Activated T-cell treated with anti-CD3 and anti-CD28 coated beads, Interleukin-2, amount 50 U/mL, for 24 hours (primary cell): ENCODE measurements at regions not wholly inside any gene's neighbourhood (a gene's known extent, or its start where the extent isn't known, plus 50 kb on each side); places are given as distances from the start of the nearest gene placed in this dataset.

Experiments used
- DNase-seq: peaks from one replicate; pipeline ENCODE4 v3.0.0-alpha.2; 2020
- H3K27ac Mint-ChIP-seq: 2 replicates; pipeline ENCODE4 v1.8.0; 2020; ENCODE audit warnings: mild to moderate bottlenecking, mixed read lengths
- H3K27me3 Mint-ChIP-seq: 2 replicates; pipeline ENCODE4 v1.8.0; 2020; ENCODE audit warnings: mixed read lengths
- H3K36me3 Mint-ChIP-seq: 2 replicates; pipeline ENCODE4 v1.8.0; 2020; ENCODE audit warnings: low read depth, mixed read lengths
- H3K4me1 Mint-ChIP-seq: 2 replicates; pipeline ENCODE4 v1.8.0; 2020; ENCODE audit warnings: low read depth, mixed read lengths
- H3K4me3 Mint-ChIP-seq: 2 replicates; pipeline ENCODE4 v1.8.0; 2020; ENCODE audit warnings: mild to moderate bottlenecking, moderate library complexity, mixed read lengths
- H3K9me3 Mint-ChIP-seq: 2 replicates; pipeline ENCODE4 v1.8.0; 2020; ENCODE audit warnings: mixed read lengths

DNA sequence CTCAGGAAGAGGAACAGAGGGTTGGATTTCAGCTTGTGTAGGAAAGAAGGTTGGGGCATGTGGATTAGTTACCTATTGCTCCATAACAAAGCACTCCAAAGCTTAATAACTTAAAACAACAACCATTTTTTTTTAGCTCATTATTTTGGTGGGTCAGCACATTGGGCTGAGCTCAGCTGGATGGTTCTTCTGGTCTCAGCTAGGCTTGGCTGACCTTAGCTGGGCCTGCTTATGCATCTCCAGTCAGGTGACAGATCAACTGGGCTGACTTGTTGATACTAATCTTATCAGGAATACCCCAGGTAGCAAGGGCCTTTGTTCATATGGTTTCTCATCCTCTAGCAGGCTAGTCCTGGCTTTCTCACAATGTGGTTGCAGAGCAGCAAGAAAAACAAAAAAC is 106.4 kb downstream of the C11orf91 start:
- peaks cover 15% of the 10 kb centered on the region for H3K27me3 Mint-ChIP-seq
- no peak for DNase-seq
- H3K4me1 Mint-ChIP-seq: no peaks in the 10 kb centered on the region
- H3K9me3 Mint-ChIP-seq: peaks cover 5% of the 10 kb centered on the region
- no peaks in the 10 kb centered on the region for H3K36me3 Mint-ChIP-seq
- H3K4me3 Mint-ChIP-seq: no peak overlapping the region
- no peak overlapping the region for H3K27ac Mint-ChIP-seq

- no peak overlapping the region for H3K27ac Mint-ChIP-seq
- peaks cover 5% of the 10 kb centered on the region for H3K9me3 Mint-ChIP-seq
- no peak for DNase-seq
- peaks cover 13% of the 10 kb centered on the region for H3K27me3 Mint-ChIP-seq
- no peak overlapping the region for H3K4me3 Mint-ChIP-seq
- H3K36me3 Mint-ChIP-seq: no peaks in the 10 kb centered on the region
- H3K4me1 Mint-ChIP-seq: no peaks in the 10 kb centered on the region
Observed at GRCh38 chr11:33590441-33590840, 110.2 kb downstream of the C11orf91 start.

GRCh38 chr11:33588056-33588455 is 112.6 kb downstream of the C11orf91 start:
- no peaks in the 10 kb centered on the region for H3K9me3 Mint-ChIP-seq
- H3K4me3 Mint-ChIP-seq: no peak overlapping the region
- no peaks in the 10 kb centered on the region for H3K36me3 Mint-ChIP-seq
- H3K27ac Mint-ChIP-seq: no peak overlapping the region
- no peak for DNase-seq
- H3K27me3 Mint-ChIP-seq: peaks cover 31% of the 10 kb centered on the region
- H3K4me1 Mint-ChIP-seq: no peaks in the 10 kb centered on the region

- no peak overlapping the region for H3K27ac Mint-ChIP-seq
- no peaks in the 10 kb centered on the region for H3K36me3 Mint-ChIP-seq
- no peak for DNase-seq
- peaks cover 38% of the 10 kb centered on the region for H3K27me3 Mint-ChIP-seq
- no peaks in the 10 kb centered on the region for H3K9me3 Mint-ChIP-seq
- no peak overlapping the region for H3K4me3 Mint-ChIP-seq
- H3K4me1 Mint-ChIP-seq: no peaks in the 10 kb centered on the region
Observed at GRCh38 chr11:33585586-33586209, 114.9 kb downstream of the C11orf91 start.

GRCh38 chr11:33582636-33583325 is 117.8 kb downstream of the C11orf91 start:
- no peaks in the 10 kb centered on the region for H3K36me3 Mint-ChIP-seq
- peaks cover 44% of the 10 kb centered on the region for H3K27me3 Mint-ChIP-seq
- no peak overlapping the region for H3K27ac Mint-ChIP-seq
- H3K4me3 Mint-ChIP-seq: no peak overlapping the region
- H3K9me3 Mint-ChIP-seq: no peaks in the 10 kb centered on the region
- no peaks in the 10 kb centered on the region for H3K4me1 Mint-ChIP-seq
- no peak for DNase-seq

GRCh38 chr11:33579101-33579500 is 121.5 kb downstream of the C11orf91 start:
- Mint-ChIP-seq H3K36me3 (no peaks in the 10 kb centered on the region), H3K9me3 (no peaks in the 10 kb centered on the region), H3K27ac (no peak overlapping the region), H3K27me3 (peaks cover 27% of the 10 kb centered on the region), H3K4me3 (no peak overlapping the region), H3K4me1 (no peaks in the 10 kb centered on the region)
- no peak for DNase-seq

DNA sequence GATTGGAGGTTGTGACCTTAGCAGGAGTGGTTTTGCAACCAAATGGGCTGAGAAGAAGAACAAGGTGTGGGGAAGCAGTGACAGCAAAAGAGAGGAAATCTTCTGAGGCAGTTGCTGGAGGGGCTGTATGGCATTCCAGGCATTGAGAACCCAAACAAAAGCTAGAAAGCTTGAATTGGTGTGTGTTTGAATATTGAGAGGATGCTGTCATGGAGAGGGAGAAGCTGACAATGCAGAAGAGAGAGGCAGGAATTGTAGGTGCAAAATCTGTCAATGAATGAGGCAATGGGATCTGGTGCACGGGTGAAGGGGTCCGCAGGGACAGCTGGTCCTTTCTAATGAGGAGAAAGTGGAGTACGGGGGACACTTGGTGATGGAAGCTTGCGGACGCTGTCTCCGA is 123.4 kb downstream of the C11orf91 start:
- no peaks in the 10 kb centered on the region for H3K4me1 Mint-ChIP-seq

GRCh38 chr11:33575311-33575710 is 125.3 kb downstream of the C11orf91 start:
- H3K27ac Mint-ChIP-seq: no peak overlapping the region
- no peaks in the 10 kb centered on the region for H3K9me3 Mint-ChIP-seq
- H3K4me3 Mint-ChIP-seq: no peak overlapping the region
- DNase-seq: no peak
- no peaks in the 10 kb centered on the region for H3K4me1 Mint-ChIP-seq
- H3K36me3 Mint-ChIP-seq: no peaks in the 10 kb centered on the region
- H3K27me3 Mint-ChIP-seq: peaks cover 10% of the 10 kb centered on the region

More for the DNA sequence above, 123.4 kb downstream of the C11orf91 start:
- Mint-ChIP-seq H3K4me3 (no peak overlapping the region), H3K27ac (no peak overlapping the region), H3K27me3 (peaks cover 19% of the 10 kb centered on the region), H3K9me3 (no peaks in the 10 kb centered on the region), H3K36me3 (no peaks in the 10 kb centered on the region)
- no peak for DNase-seq

- Mint-ChIP-seq H3K4me3 (no peak overlapping the region), H3K36me3 (no peaks in the 10 kb centered on the region), H3K4me1 (no peaks in the 10 kb centered on the region), H3K27me3 (peaks cover 9% of the 10 kb centered on the region), H3K27ac (no peak overlapping the region), H3K9me3 (no peaks in the 10 kb centered on the region)
- DNase-seq: no peak
Observed at GRCh38 chr11:33574331-33574730, 126.3 kb downstream of the C11orf91 start.

DNA sequence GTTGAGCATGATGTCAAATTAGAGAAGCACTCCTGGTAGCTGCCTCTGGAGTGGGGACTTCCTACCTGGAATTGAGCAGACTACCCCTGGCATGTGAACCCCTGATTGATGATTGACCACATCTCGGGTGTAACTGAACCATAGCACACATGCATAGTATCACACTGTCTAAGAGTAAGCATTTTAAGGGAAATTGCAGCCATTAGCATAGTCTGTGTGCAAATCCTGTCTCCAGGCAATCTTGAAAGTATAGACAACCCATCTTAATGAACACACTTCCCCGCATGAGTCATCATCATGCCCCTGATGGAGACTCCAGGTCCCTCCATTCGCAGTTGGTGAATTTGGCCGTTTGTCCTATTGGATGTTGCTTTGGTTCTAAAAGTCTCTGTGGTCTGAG is 131.3 kb downstream of the C11orf91 start:
- Mint-ChIP-seq H3K27me3 (peaks cover 19% of the 10 kb centered on the region), H3K4me1 (no peaks in the 10 kb centered on the region), H3K27ac (no peak overlapping the region), H3K36me3 (no peaks in the 10 kb centered on the region), H3K4me3 (no peak overlapping the region), H3K9me3 (no peaks in the 10 kb centered on the region)
- DNase-seq: no peak

- no peak for DNase-seq
- no peak overlapping the region for H3K4me3 Mint-ChIP-seq
- H3K27me3 Mint-ChIP-seq: peaks cover 25% of the 10 kb centered on the region
- no peaks in the 10 kb centered on the region for H3K9me3 Mint-ChIP-seq
- H3K4me1 Mint-ChIP-seq: no peaks in the 10 kb centered on the region
- H3K36me3 Mint-ChIP-seq: no peaks in the 10 kb centered on the region
- no peak overlapping the region for H3K27ac Mint-ChIP-seq
Observed at GRCh38 chr11:33567004-33567403, 133.6 kb downstream of the C11orf91 start.

GRCh38 chr11:33564856-33565453 is 135.7 kb downstream of the C11orf91 start:
- DNase-seq: no peak
- Mint-ChIP-seq H3K4me1 (no peaks in the 10 kb centered on the region), H3K36me3 (no peaks in the 10 kb centered on the region)

GRCh38 chr11:33560729-33561128 is 139.9 kb downstream of the C11orf91 start:
- DNase-seq: no peak
- Mint-ChIP-seq H3K9me3 (no peaks in the 10 kb centered on the region), H3K27ac (no peak overlapping the region), H3K4me1 (no peaks in the 10 kb centered on the region), H3K27me3 (peaks cover 10% of the 10 kb centered on the region), H3K36me3 (no peaks in the 10 kb centered on the region), H3K4me3 (no peak overlapping the region)

More at GRCh38 chr11:33564856-33565453, 135.7 kb downstream of the C11orf91 start:
- Mint-ChIP-seq H3K27ac (no peak overlapping the region), H3K27me3 (peaks cover 25% of the 10 kb centered on the region), H3K9me3 (no peaks in the 10 kb centered on the region), H3K4me3 (no peak overlapping the region)

DNA sequence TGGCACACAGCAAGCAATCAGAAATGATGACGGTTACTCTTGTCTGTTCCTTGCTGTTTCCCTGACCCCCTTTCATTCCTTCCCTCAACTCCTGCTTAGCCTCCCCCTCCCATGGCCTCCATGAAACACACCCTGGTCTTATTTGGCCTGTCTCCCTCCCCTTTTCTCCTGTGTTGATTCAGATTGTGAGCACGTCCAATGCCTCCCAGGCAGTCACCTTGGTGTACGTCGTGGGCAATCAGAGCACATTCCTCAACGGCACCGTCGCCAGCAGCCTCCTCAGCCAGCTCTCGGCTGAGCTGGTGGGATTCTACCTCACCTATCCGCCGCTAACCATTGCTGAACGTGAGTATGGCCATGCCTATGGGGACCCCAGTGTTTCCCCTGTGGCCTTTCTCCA is 141.1 kb downstream of the C11orf91 start:
- Mint-ChIP-seq H3K27me3 (peaks cover 10% of the 10 kb centered on the region), H3K36me3 (no peaks in the 10 kb centered on the region), H3K4me1 (no peaks in the 10 kb centered on the region), H3K27ac (no peak overlapping the region), H3K4me3 (no peak overlapping the region), H3K9me3 (no peaks in the 10 kb centered on the region)
- no peak for DNase-seq

- no peak overlapping the region for H3K27ac Mint-ChIP-seq
- no peaks in the 10 kb centered on the region for H3K9me3 Mint-ChIP-seq
- no peak overlapping the region for H3K4me3 Mint-ChIP-seq
- DNase-seq: no peak
- H3K36me3 Mint-ChIP-seq: no peaks in the 10 kb centered on the region
- peaks cover 8% of the 10 kb centered on the region for H3K27me3 Mint-ChIP-seq
- no peaks in the 10 kb centered on the region for H3K4me1 Mint-ChIP-seq
Observed at GRCh38 chr11:33558097-33558496, 142.5 kb downstream of the C11orf91 start.
